WTC11 (cell line): ENCODE measurements at regions not wholly inside any gene's neighbourhood (a gene's known extent, or its start where the extent isn't known, plus 50 kb on each side); places are given as distances from the start of the nearest gene placed in this dataset.

Experiments
- ATF1 ChIP-seq: sonication (generic); formaldehyde crosslinking; IDR thresholded peaks from 2 replicates; pipeline ENCODE4 v1.8.1; 2023; ENCODE audit warnings: mild to moderate bottlenecking, moderate library complexity, missing genetic modification reagents
- FOXK1 ChIP-seq: sonication (generic); formaldehyde crosslinking; IDR thresholded peaks from 2 replicates; pipeline ENCODE4 v1.8.0; 2022; ENCODE audit warnings: mild to moderate bottlenecking, moderate library complexity, missing genetic modification reagents
- TEAD4 ChIP-seq: sonication (generic); formaldehyde crosslinking; IDR thresholded peaks from 2 replicates; pipeline ENCODE4 v1.8.0; 2022; ENCODE audit warnings: mild to moderate bottlenecking, missing genetic modification reagents
- ZBTB21 ChIP-seq: sonication (generic); formaldehyde crosslinking; IDR thresholded peaks from 2 replicates; pipeline ENCODE4 v1.8.1; 2023; ENCODE audit warnings: mild to moderate bottlenecking, missing genetic modification reagents, borderline replicate concordance
- TF ChIP-seq, protein P1 (sequence below): fragments of 200-600 bp; IDR thresholded peaks from 2 replicates; pipeline ENCODE4 v1.8.0; 2022; ENCODE audit warnings: antibody characterized with exemption

DNA sequence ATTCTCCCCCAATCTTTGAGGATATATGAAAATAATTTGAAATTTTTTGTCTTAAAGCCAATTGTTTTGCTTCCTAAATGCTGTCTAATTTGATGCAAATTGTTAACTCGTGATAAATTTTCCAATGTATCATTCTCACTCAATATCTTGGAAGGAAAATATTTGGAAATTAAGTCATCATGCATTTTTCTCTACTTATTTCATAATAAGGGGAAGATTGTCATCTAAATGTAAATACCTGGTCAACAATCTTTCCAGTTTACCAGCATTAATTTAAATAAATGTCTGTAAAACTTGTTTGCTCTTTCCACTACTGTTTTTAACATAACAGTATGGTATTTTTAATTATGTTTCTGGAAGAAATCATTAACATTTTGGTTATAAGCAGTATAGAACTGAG lies 78.3 kb upstream of the KCTD3 start:
- TF ChIP-seq FOXK1 (CRISPR knock-in tag) = no peak
- TF ChIP-seq, protein P1, sequence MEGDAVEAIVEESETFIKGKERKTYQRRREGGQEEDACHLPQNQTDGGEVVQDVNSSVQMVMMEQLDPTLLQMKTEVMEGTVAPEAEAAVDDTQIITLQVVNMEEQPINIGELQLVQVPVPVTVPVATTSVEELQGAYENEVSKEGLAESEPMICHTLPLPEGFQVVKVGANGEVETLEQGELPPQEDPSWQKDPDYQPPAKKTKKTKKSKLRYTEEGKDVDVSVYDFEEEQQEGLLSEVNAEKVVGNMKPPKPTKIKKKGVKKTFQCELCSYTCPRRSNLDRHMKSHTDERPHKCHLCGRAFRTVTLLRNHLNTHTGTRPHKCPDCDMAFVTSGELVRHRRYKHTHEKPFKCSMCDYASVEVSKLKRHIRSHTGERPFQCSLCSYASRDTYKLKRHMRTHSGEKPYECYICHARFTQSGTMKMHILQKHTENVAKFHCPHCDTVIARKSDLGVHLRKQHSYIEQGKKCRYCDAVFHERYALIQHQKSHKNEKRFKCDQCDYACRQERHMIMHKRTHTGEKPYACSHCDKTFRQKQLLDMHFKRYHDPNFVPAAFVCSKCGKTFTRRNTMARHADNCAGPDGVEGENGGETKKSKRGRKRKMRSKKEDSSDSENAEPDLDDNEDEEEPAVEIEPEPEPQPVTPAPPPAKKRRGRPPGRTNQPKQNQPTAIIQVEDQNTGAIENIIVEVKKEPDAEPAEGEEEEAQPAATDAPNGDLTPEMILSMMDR = no peak
- no peak for TF ChIP-seq ZBTB21
- no peak for TF ChIP-seq TEAD4 (CRISPR knock-in tag)
- TF ChIP-seq ATF1 (CRISPR knock-in tag) = no peak
